Medulla oblongata (tissue), 1 donor: ENCODE measurements at regions not wholly inside any gene's neighbourhood (a gene's known extent, or its start where the extent isn't known, plus 50 kb on each side); places are given as distances from the start of the nearest gene placed in this dataset.
"Not testable (repeated sequence)": the region's sequence is repeated elsewhere in the genome, so short reads cannot be mapped to it uniquely, and the experiment has no call there.

ENCODE experiments used
- DNase-seq: peaks from one replicate; pipeline ENCODE4 v3.0.0-alpha.2; 2015; ENCODE audit errors: extremely low spot score

DNA sequence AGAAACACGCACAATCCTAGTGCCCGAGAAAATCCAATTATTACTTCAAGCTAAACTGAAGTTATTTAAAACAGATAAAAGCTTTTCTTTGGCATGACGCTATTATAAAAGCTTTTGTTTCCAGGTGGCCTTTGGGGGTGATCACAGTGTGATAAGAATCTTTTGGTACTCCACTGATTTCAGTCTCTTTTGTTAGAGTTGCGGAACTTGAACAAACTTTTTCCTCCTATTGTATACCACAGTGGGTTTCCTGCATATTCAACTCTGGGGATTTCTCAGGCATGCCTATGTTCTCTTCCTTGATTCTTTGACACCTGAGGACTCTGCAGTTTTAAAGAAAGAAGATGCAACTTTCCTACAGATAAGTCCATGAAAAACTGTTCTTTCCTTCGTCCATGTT is 99.7 kb upstream of the PITRM1 start:
- DNase-seq: no peak

DNA sequence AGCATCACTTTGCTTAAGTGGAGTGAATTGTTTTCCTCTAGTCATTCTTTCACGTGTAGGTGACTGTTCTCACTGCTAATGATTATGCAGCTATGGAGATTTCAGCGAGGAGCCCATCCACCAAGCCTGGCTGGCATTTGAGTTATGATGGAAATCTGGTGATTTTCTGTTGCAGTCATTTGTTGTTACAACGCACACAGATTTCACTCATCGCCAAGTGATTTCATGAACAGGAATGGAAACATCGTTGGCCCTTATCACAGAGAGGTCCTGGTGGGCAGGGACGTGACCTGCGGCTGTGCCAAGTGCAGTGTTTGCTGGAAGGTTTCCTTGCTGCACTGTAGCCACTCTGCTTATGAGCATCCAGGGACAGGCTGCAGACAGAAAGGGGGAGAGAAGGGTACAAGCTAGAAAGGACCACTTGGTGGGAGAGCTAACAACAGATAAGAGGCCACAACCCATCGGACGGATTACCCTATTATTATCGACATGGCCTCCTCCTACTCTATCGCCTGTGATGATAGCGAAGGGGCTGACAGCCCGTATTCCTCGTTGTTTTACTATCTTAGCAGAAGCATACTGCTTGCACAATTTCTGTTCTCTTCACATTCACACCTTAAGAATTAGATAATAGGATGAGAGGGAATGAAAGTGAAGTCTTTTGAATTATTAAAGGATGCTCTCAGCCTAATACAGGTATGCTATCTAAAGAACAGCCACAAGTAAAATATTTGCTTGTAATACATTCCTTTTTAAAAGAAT is 99.0 kb upstream of the PITRM1 start:
- no peak for DNase-seq

DNA sequence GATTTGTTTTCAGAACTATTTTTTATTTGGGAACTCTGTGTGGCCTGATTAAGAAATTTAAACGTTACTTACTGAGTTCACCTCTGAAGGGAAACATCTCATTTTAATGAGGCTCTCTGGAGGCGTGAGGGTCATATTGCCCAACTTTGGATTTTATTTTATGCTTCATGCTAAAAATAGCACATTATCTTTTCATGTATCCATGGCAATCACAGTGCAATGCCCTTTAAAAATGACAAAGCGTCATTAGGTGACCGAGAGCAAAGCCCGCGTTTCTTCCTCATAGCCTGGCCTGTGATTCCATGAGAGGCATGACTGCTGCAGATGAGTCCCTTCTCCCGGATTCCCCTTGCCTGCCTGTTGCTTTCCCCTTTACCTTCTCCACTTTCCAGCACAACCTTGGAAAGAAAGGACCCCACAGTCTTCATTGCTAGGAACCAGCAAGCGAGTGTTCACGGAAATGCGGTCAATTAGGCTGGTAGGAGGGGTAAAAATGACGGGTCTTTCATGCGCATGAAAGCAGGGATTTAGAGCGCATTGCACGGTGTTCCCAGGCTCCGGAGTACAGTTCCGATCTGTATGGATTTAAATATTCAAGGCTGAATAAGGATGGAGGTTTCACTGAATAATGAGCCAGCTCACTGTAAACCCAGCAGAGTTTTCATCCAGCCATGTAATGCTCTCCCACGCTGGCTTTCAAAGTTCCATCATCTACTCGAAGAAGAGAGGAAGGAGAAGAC is 98.2 kb upstream of the PITRM1 start:
- DNase-seq: no peak

DNA sequence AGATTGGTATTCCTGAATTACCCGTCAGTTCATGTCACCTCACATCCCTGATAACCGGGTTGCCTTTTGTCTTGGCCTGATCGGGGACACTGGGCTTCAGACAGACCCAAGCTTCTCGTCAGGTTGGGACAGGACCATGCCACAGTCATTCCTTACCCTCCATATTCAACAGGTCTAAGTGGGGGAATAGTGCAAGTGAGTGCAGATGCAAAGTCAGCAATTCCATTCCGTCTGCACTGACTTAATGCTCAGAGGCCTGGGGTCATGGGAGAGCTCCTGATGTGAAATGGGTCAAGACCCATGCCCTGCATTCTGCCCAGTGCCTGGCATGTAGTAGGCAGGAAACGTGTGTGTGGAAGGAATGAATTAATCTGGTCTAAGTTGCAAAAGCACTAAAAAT is 95.4 kb upstream of the PITRM1 start:
- no peak for DNase-seq

DNA sequence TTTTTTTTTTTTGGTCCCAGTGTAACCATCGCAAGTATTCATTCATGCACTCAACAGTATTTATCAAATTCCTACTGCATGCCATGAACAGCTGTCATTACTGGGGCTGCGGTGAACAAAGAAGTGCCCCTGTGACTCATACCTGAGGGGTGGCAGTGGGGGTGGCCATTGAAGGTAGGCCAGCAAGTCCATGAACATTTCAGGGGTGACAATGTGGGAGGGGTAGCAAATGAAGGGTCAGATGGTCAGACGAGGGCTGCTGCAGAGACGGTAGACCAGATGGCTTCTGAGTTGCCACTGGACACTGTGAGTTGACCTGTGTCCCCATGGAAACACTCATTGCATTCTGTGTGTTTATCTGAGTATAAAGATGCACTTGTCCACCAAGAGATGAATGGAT is 92.5 kb upstream of the PITRM1 start:
- DNase-seq: no peak

DNA sequence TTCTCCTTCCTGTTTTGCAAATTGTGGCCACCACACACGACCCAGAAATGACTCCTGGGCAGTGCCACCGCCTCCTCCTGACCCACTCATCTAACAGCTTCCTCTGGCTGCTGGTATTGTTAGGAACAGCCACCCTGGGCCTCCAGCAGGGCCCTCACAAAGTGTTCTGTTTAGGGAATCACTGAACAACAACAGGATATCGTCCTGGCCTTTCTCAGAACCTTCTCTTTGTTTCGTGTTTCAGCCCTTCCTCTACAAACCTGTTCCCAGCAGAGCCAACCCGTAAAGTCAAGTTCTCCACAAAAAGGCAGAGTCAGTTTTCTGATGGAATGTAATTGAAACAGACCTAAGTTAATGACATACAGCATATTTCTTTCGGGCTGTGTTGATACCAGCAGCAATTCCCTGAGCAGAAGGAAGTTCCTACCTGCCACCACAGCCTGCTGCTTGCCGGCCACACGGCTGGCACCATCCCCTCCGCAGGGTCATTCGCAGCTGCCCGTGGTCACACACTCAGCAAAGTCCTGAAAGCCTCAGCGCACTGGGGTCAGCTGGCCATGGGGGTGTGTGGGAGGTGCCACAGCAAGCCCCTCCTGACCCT is 91.7 kb upstream of the PITRM1 start:
- DNase-seq: no peak

DNA sequence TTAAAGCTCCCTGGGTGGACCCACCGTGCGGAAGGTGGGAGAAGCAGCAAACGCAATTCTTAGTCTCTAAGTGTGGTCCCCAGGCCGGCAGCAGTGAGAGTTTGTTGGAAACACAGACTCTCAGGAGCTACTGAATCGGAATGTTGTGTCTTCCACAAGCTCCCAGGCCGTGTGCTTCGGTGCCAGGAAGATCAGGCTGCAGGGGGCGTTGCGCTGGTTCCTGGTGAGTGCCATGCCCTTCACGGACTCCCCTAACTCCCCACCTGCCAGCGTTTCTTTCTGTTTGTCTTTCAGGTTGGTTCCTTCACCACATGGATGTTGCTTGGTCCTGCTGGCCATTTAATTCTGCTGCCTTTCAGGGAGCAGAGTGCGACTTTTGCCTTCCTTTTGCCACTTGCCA is 91.2 kb upstream of the PITRM1 start:
- no peak for DNase-seq

DNA sequence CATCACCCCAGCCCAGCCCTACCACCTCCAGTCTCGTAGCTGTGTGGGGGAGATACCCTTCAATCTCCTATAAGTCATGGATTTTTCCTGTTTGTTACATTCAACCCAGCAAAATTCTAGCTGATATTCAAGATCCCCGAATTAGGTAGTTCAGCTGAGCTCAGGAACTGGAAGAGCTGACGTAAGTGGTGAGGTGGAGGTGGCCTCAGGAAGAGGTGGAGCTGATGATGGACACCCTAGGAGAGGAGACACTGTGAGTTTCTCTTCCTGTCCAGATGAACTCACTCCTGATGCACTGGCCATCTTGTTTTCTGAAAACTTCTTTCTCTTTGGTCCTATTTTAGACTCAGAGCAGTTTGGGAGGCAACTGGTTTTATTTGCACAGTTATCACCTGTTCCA is 90.5 kb upstream of the PITRM1 start:
- no peak for DNase-seq

DNA sequence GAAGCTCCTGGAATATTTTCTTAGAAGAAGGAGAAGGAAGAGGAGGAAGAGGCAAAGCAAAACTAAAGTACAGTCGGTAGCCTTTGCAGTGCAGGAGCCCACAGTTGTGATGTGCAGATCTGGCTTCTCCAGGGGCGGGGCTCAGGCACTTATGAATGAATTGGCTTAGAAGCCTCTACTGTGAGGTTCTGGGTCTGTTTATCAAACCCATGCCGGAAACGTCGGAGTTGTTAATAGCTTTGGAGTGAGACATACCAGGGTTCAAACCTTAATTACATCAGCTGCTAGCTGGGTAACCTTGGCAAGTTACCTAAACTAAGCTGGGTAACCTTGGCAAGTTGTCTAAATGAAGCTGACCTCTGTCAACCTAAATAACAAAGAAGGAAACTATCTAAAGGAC is 89.3 kb upstream of the PITRM1 start:
- no peak for DNase-seq

DNA sequence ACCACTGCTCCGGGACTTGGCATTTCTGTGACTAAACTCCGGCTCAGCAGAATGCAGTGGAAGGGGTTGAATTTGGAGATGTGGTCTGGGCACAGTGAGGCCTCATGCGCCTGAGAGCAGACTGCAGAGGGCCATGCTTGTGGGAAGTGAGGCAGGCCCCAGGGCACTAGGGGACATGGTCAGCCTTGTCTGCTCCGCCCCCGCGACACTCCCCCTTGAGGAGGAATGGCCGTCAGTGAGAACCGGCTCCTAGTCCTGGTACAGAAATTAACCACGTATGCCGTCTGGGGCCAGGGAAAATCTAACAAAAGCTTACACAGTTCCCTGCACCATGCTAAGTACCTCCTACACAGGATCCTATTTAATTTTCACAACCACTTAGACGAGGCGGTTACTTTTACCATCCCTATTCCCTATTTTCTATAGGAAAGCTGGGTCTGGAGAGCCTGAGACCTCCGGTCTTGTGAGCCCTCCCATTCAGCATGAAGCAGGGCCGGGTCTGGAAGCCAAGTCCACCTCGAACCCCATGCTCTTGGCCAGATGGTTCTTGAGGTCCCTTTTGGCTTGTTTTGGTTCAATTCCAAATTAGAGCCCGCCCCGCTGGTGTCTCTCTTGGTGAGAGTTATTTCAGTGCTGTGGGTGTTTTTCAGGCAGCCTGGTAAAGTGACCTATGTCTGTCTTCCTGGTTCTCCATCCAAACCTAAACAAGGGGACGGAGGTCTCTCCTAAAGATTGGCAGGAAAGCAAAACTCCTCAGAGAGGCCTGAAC is 87.7 kb upstream of the PITRM1 start:
- DNase-seq: no peak

DNA sequence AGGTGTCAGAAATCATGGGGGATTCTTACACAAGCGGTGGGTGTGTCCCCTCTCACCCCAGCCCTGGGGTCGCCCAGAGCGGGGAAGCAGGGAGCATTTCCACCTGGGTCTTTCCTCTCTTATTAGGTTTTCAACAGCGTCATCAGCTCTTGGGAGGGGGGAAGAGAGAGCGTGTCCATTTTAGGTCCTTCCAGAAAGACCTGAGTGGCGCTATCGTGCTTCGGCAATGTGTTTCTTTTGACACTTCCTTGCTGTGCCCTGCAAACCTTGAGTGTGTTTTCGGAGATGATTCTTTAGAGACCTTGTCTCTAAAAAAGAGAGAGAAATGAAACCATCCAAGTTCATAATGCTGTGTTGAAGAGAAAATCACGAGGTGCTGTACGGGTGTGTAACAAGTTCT is 86.9 kb upstream of the PITRM1 start:
- no peak for DNase-seq

DNA sequence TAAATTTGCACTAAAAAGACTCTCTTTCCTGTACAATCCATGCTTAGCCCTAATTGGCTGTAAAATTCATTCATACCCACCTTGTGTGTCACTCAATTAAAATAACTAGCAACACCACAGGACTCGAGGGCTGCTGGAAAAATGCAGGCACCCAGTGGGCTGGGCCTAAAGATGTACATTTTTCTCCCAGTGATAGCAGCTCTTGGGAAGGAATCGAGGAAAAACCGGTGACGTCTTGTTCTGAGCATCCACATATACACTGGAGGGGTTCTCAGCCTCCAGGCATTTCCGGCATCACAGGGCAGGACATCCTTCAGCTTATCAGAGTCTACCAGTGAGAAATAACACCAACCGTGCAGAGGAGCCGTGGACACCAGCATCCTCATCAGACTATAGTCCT is 85.8 kb upstream of the PITRM1 start:
- no peak for DNase-seq

DNA sequence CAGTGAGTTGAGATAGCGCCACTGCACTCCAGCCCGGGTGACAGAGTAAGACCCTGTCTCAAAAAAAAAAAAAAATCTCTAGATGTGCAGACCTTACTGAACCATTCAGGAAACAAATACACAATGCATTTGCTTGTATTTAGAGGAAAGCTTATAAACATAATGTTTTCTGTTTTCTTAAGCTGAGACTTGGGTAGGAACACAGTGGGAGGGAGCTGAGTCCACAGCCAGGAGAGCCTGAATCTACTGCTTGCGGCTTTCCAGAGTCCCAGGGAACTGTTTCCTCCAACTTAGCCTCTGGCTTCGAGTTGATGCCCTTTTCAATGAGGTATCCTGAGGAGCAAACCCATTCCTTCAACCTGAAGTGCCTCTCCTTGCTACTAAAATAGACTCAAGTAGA is 83.0 kb upstream of the PITRM1 start:
- no peak for DNase-seq

DNA sequence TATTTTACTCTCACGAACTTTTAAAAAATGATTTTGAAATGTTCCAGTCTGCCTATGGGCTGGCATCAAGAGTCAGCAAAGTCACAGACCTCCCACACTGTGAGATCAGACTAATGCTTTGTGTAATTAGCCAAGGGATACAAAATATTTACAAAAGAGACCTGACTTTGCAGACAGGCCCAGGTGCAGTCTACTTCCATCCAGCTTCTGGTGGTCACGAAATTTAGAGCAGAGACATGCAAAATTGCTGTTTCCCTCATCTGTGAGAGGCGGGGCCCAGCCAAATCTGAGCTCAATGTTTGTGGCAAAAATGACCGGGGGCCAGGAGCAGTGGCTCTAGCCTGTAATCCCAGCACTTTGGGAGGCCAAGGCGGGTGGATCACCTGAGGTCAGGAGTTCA is 82.5 kb upstream of the PITRM1 start:
- DNase-seq: no peak

DNA sequence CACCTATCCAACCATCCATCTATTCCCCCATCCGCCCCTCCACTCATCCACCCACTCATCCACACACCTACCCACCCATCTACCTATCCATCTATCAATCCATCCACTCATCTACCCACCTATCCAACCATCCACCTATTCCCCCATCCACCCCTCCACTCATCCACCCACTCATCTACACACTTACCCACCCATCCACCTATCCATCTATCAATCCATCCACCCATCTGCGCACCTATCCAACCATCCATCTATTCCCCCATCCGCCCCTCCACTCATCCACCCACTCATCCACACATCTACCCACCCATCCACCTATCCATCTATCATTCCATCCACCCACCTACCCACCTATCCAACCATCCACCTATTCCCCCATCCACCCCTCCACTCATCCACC is 81.4 kb upstream of the PITRM1 start:
- DNase-seq: not testable (repeated sequence)

DNA sequence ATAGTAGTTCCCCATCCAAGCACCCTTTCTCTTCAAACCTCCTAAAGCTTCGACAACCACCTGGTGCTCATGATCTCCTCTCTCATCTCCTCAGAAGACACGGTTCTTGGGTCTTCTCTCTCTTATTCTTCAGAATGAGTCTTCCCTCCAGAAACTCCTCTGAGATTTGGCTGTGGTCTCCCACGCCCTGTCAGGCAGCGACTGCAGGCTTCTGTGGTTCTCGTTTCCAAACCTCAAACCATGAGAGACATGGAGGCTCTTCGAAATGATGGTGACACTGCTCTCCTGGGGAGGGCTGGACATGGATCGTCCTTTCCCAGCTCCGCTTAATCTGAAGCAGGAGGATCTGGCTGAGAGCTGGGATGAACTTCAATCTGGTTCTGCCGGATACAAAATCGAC is 78.6 kb upstream of the PITRM1 start:
- DNase-seq: no peak

DNA sequence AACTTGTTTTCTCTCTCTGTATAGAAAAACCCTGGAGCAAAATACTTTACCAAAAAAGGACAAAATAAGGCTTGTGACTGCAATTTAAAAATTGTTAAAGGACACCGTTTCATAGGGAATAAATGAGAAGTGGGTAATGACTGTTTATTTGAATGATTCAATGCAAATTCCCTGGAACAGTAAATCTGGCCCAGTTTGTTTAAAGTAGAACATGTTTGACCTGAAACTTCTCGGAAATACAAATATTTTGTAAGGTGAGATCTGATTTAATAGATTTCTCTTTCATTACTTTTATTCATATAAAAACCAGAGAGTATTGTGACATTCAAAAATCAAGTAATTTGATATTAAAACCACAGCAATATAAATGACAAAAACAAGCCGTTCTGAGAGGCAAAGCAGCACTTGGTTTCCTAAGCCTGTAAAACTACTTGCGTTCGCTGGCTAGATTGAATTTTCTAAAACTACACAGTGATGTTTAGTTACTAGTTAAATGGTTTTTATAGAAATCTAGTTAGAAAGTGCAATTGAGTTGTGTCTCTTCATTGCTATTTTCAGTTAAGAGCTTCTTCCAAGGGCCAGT is 76.8 kb upstream of the PITRM1 start:
- DNase-seq: no peak

DNA sequence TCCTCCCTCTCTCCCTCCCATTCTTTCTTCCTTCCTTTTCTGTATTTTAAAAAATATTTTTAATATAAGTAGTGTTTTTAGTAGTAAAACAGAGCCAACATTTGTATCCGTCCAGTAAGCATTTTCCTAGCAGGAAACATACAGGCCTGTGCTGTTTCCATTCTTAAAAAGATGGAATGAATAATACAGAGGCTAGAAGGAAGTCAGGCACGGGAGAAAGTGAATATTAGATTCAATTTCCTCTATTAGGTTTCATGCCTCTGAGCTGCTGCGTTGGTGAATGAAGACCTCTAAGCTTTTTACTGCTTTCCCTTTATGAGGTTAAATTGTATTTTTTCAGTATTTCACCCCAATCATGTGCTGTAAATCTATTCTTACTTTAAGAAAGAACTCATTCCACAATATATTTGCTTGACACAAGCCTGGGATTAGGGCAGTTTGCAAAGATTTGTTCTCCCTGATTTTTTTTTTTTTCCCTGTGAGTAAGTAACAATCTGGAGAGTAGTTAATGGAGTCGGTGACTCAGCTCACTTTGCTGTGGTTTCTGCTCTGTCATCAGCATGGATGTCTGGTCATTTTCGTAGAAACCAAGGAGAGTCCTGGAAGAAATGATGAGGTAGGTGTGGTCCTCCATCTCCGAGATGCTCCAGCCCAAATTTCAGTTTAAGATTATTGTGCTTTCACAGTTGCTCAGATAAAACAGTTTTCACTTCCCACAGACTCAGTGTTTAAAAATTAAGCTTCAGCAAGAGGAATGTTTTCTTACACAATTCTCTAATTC is 76.1 kb upstream of the PITRM1 start:
- peak; percentile 18 for DNase-seq

DNA sequence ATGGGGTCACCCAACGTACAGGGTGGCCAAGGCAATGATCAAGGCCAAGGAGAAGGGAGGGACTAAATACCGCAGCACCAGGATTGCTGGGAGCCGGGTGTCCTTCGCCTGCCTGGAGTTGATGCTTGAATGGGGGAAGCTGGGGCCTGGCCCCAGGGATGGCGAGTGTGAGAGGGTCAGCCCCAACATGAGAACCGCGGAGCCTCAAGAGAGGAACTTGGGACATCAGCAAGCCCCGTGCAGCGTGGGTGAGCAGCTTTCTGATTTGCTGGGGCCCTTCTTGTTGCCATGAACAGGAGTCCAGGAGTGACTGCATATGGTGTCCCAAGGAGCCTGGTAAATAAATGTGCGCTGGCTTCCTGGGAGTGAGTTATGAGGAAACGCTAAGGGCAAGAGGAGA is 72.8 kb upstream of the PITRM1 start:
- DNase-seq: no peak

DNA sequence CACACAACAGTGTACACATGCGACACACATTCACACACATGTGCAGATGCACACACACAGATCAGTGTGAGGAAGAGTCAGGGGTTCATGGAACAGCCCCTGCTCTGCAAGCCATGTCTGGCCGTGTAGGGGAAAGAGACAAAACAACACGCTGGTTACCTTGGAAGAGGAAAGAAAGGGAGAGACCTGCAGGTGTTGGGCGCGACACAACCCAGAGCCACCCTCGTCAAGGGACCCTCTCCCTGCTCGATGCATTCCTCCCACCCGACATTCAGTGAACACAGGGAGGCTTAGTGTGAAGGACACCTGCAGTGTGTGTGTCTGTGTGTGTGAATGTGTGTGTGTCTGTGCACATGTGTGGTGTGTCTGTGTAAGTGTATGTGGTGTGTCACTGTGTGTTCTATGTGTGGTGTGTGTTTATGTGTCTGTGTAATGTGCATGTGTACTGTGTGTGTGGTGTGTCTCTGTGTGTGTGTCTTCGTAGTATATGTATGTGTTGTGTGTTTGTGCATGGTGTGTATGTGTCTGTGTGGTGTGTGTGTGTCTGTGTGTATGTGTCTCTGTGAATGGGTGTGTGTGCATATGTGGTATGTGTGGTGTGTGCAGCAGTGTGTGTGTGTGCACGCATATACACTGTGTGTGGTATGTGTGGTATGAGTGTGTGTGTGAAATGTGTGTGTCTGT is 69.5 kb upstream of the PITRM1 start:
- DNase-seq: no peak
